K562 (cell line): ENCODE measurements at regions not wholly inside any gene's neighbourhood (a gene's known extent, or its start where the extent isn't known, plus 50 kb on each side); places are given as distances from the start of the nearest gene placed in this dataset.

Experiments used
- ATAC-seq: fragments of 200-7000 bp; cut with Tn5 transposase; 3 replicates; pipeline ENCODE4 v1.9.1; 2020; ENCODE audit warnings: moderate library complexity
- BruUV-seq: library from RNA; stranded (reverse); fragments of 400-500 nt; replicated peaks from 2 replicates; lab custom pipeline; 2021; lab: Mats Ljungman, UMichigan
- CTCF ChIA-PET: fragments of 300-600 bp; formaldehyde crosslinking; extraction: SDS; loops from one replicate; lab custom pipeline; 2021; ENCODE audit warnings: low intra/inter-chr PET ratio; lab: Yijun Ruan, JAX
- POLR2A ChIA-PET: fragments of 300-600, 350-650 bp; sonication (Branson Sonifier 250); formaldehyde crosslinking; extraction: SDS; loops from one replicate; lab custom pipeline; 2021; ENCODE audit warnings: antibody characterized with exemption, inconsistent platforms; lab: Yijun Ruan, JAX
- DNase-seq, 4 experiments: peaks; one replicate each; pipeline versions ENCODE4 v3.0.0 to v3.0.0-alpha.2; 2011 to 2018; ENCODE audit warnings: low spot score in 3 of 4, mixed read lengths in 3 of 4; ENCODE audit errors: extremely low read depth in 1 of 4
- FAIRE-seq: peaks from 2 replicates; lab custom pipeline; 2011; peaks lifted over from hg19 to GRCh38; lab: Jason Lieb, UNC
- H2AFZ ChIP-seq: 2 replicates; pipeline ENCODE4 v1.6.0; 2011; ENCODE audit warnings: low read depth, low read length, control low read depth, inconsistent platforms
- H3K27ac ChIP-seq: fragments of 200-600 bp; 3 replicates; pipeline ENCODE4 v1.8.0; 2011; ENCODE audit warnings: low read depth, mild to moderate bottlenecking, control low read depth, inconsistent platforms, low read length, moderate library complexity, mixed read lengths; ENCODE audit errors: extremely low read depth
- H3K27me3 ChIP-seq, 2 experiments: fragments of 300-600 bp in 1 of 2; 2 replicates in 1 of 2; 3 replicates in 1 of 2; pipeline versions ENCODE4 v1.6.0 to v1.8.0; 2011; ENCODE audit warnings: inconsistent platforms in 2 of 2, low read length in 2 of 2, mild to moderate bottlenecking in 1 of 2, mixed read lengths in 1 of 2, moderate library complexity in 1 of 2; ENCODE audit not compliant: control insufficient read depth in 2 of 2, insufficient read depth in 2 of 2
- H3K36me3 ChIP-seq: fragments of 300-600 bp; 3 replicates; pipeline ENCODE4 v1.8.0; 2011; ENCODE audit warnings: mild to moderate bottlenecking, low read length, inconsistent platforms; ENCODE audit not compliant: control insufficient read depth, insufficient read depth
- H3K4me1 ChIP-seq, 2 experiments: fragments of 200-600 bp in 1 of 2; replicated peaks in 1 of 2; 2 replicates in 1 of 2; 3 replicates in 1 of 2; pipeline versions ENCODE4 v1.5.1 to v1.8.0; 2011; ENCODE audit warnings: inconsistent platforms in 2 of 2, low read length in 2 of 2, mild to moderate bottlenecking in 1 of 2, mixed read lengths in 1 of 2, moderate library complexity in 1 of 2; ENCODE audit not compliant: control insufficient read depth in 2 of 2, insufficient read depth in 2 of 2
- H3K4me2 ChIP-seq: 2 replicates; pipeline ENCODE4 v1.6.1; 2011; ENCODE audit warnings: low read length, control low read depth, inconsistent platforms, mixed read lengths; ENCODE audit not compliant: insufficient read depth
- H3K4me3 ChIP-seq: fragments of 200-600 bp; sonication (generic), shearing (Covaris generic); 2 replicates; pipeline ENCODE4 v1.5.1; 2016; ENCODE audit warnings: control low read depth, inconsistent platforms
- H3K79me2 ChIP-seq: fragments of 200-600 bp; 3 replicates; pipeline ENCODE4 v1.8.0; 2011; ENCODE audit warnings: low read length, inconsistent platforms; ENCODE audit not compliant: control insufficient read depth, insufficient read depth
- H3K9ac ChIP-seq, 2 experiments: 2 replicates each; pipeline versions ENCODE4 v1.6.0 to v1.6.1; 2011; ENCODE audit warnings: low read depth in 2 of 2, low read length in 2 of 2, control low read depth in 1 of 2, inconsistent platforms in 1 of 2, mild to moderate bottlenecking in 1 of 2, mixed read lengths in 1 of 2; ENCODE audit not compliant: insufficient read depth in 1 of 2
- H3K9me1 ChIP-seq: one replicate; pipeline ENCODE4 v1.6.0; 2011; ENCODE audit warnings: inconsistent platforms, mild to moderate bottlenecking, low read length, moderate library complexity; ENCODE audit not compliant: control insufficient read depth, insufficient read depth
- H3K9me3 ChIP-seq: replicated peaks from 2 replicates; pipeline ENCODE4 v1.5.1; 2011; ENCODE audit warnings: low read depth, low read length, inconsistent platforms; ENCODE audit not compliant: control insufficient read depth, insufficient read depth
- H4K20me1 ChIP-seq: replicated peaks from 2 replicates; pipeline ENCODE4 v1.6.1; 2011; ENCODE audit warnings: low read length, inconsistent platforms, mixed read lengths; ENCODE audit not compliant: control insufficient read depth, insufficient read depth
- BRF1 ChIP-seq: IDR thresholded peaks from 3 replicates; pipeline ENCODE4 v1.6.1; 2011; ENCODE audit warnings: borderline replicate concordance, mild to moderate bottlenecking; ENCODE audit not compliant: insufficient read length; ENCODE audit errors: extremely low read depth
- CBX2 ChIP-seq: fragments of 200-600 bp; sonication (generic); IDR thresholded peaks from one replicate; pipeline ENCODE4 v1.6.1; 2012; ENCODE audit warnings: mild to moderate bottlenecking, low read length, inconsistent platforms; ENCODE audit not compliant: insufficient read depth, poor library complexity, severe bottlenecking
- CXXC5 ChIP-seq: fragments of 250-450 bp; sonication (Bioruptor Pico); IDR thresholded peaks from 2 replicates; pipeline ENCODE4 v1.8.0; 2022; ENCODE audit warnings: inconsistent platforms, mild to moderate bottlenecking, moderate library complexity
- KLF16 ChIP-seq: IDR thresholded peaks from 2 replicates; pipeline ENCODE4 v1.6.1; 2016; ENCODE audit warnings: antibody characterized with exemption
- RBM14 ChIP-seq: fragments of 200-400 bp; formaldehyde crosslinking; IDR thresholded peaks from 2 replicates; pipeline ENCODE4 v1.6.1; 2018; ENCODE audit warnings: low read depth, mild to moderate bottlenecking, low read length, moderate library complexity, borderline replicate concordance; ENCODE audit not compliant: insufficient read depth
- RBM15 ChIP-seq: fragments of 200-400 bp; formaldehyde crosslinking; IDR thresholded peaks from 2 replicates; pipeline ENCODE4 v1.6.1; 2018; ENCODE audit warnings: mild to moderate bottlenecking, low read length, moderate library complexity; ENCODE audit not compliant: insufficient read depth
- SMARCE1 ChIP-seq: fragments of 450-650 bp; IDR thresholded peaks from 2 replicates; pipeline ENCODE4 v1.7.1; 2016; ENCODE audit warnings: mild to moderate bottlenecking
- SOX6 ChIP-seq: fragments of 450-650 bp; IDR thresholded peaks from 2 replicates; pipeline ENCODE4 v1.6.1; 2014; ENCODE audit warnings: mild to moderate bottlenecking
- TEAD2 ChIP-seq: fragments of 450-650 bp; IDR thresholded peaks from 2 replicates; pipeline ENCODE4 v1.6.1; 2016; ENCODE audit warnings: missing genetic modification characterization, control low read depth, missing compliant biosample characterization
- TOE1 ChIP-seq, 2 experiments: fragments of 450-650 bp in 1 of 2; sonication (generic) in 1 of 2; formaldehyde crosslinking in 1 of 2; IDR thresholded peaks; 2 replicates each; pipeline versions ENCODE4 v1.7.1 to v1.8.0; 2016 to 2022; ENCODE audit warnings: borderline replicate concordance in 2 of 2, mild to moderate bottlenecking in 2 of 2, antibody characterized with exemption in 1 of 2, inconsistent platforms in 1 of 2, low read depth in 1 of 2, missing genetic modification reagents in 1 of 2, moderate library complexity in 1 of 2
- YY1 ChIP-seq, 3 experiments: IDR thresholded peaks; 2 replicates each; pipeline ENCODE4 v1.6.1; 2011; ENCODE audit warnings: low read length in 2 of 3, mild to moderate bottlenecking in 2 of 3, moderate library complexity in 2 of 3, borderline replicate concordance in 1 of 3, control low read depth in 1 of 3, low read depth in 1 of 3; ENCODE audit not compliant: insufficient read depth in 3 of 3, insufficient replicate concordance in 2 of 3, control insufficient read depth in 1 of 3, insufficient read length in 1 of 3; ENCODE audit errors: extremely low read depth in 1 of 3
- ZNF274 ChIP-seq: IDR thresholded peaks from 2 replicates; pipeline ENCODE4 v1.6.1; 2011; ENCODE audit warnings: low read depth, mild to moderate bottlenecking, low read length, moderate library complexity, borderline replicate concordance
- WGBS: fragments of 100-300 bp; shearing (Covaris generic); methylation state at CpG from one replicate; pipeline ENCODE4 v1.1.6; 2016; ENCODE audit warnings: low coverage, mixed read lengths; ENCODE audit not compliant: insufficient coverage; ENCODE audit errors: missing lambda C conversion rate; 5-methylcytosine and 5-hydroxymethylcytosine counted together
- in situ Hi-C: fragments of 300-500 bp; cut with MboI; formaldehyde crosslinking; loops from 4 replicates; pipeline ENCODE4 v1.15.0; 2018; ENCODE audit warnings: inconsistent platforms, mixed read lengths
- intact Hi-C: fragments of 100-400 bp; cut with micrococcal nuclease; formaldehyde crosslinking; loops from 2 replicates; pipeline ENCODE4 v1.14.2; 2022
- TF ChIP-seq, protein P1 (sequence below): sonication (generic); formaldehyde crosslinking; IDR thresholded peaks from 2 replicates; pipeline ENCODE4 v1.8.1; 2023; ENCODE audit warnings: mild to moderate bottlenecking, missing genetic modification reagents, moderate library complexity
- TF ChIP-seq, protein P2 (sequence below): fragments of 250-450 bp; sonication (Bioruptor Pico); IDR thresholded peaks from 2 replicates; pipeline ENCODE4 v1.4.0; 2020

DNA sequence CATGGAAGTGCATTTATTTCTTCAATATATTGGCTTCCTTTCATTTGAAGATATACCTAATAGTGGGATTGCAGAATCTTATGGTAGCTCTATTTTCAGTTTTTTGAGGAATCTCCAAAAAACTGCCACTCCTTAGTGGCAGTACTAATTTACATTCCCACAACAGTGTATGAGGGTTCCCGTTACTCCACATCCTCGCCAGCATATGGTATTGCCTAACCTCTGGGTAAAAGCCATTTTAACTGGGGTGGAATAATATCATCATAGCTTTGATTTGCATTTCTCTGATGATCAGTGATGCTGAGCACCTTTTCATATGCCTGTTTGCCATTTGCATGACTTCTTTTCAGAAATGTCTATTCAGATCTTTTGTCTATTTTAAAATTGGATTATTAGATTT is 471.9 kb upstream of the UBE2E3 start (continued):
- TF ChIP-seq YY1 (IDR thresholded peaks at IDR 0.05; ENCODE audit: borderline replicate concordance in 1 of 3, control insufficient read depth in 1 of 3, extremely low read depth in 1 of 3, insufficient read depth in 3 of 3, insufficient read length in 1 of 3, insufficient replicate concordance in 2 of 3, low read depth in 1 of 3, low read length in 2 of 3) (no peak), SOX6 (no peak), BRF1 (no peak), RBM15 (no peak)
- TF ChIP-seq, protein P1, sequence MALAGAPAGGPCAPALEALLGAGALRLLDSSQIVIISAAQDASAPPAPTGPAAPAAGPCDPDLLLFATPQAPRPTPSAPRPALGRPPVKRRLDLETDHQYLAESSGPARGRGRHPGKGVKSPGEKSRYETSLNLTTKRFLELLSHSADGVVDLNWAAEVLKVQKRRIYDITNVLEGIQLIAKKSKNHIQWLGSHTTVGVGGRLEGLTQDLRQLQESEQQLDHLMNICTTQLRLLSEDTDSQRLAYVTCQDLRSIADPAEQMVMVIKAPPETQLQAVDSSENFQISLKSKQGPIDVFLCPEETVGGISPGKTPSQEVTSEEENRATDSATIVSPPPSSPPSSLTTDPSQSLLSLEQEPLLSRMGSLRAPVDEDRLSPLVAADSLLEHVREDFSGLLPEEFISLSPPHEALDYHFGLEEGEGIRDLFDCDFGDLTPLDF (CRISPR knock-in tag), result no peak
- TF ChIP-seq, protein P2, sequence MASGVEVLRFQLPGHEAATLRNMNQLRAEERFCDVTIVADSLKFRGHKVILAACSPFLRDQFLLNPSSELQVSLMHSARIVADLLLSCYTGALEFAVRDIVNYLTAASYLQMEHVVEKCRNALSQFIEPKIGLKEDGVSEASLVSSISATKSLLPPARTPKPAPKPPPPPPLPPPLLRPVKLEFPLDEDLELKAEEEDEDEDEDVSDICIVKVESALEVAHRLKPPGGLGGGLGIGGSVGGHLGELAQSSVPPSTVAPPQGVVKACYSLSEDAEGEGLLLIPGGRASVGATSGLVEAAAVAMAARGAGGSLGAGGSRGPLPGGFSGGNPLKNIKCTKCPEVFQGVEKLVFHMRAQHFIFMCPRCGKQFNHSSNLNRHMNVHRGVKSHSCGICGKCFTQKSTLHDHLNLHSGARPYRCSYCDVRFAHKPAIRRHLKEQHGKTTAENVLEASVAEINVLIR, result no peak

DNA sequence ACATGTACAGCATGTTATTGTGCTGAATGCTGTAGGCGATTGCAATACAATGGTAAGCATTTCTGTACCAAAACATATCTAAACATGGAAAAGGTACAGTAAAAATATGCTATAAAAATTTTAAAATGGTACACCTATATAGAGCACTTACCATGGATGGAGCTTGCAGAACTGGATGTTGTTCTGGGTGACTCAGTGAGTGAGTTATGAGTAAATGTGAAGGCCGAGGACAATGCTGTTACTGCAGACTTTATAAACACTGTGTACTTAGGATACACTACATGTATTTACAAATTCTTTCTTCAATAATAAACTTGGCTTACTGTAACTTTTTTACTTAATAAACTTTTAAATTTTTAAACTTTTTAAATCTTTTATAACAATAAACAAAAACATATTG is 473.4 kb upstream of the UBE2E3 start:
- in situ Hi-C loops, result no loop called here
- no peak for TF ChIP-seq RBM14
- TF ChIP-seq TOE1 (IDR thresholded peaks at IDR 0.05; ENCODE audit: borderline replicate concordance), result no peak
- TF ChIP-seq TOE1 (CRISPR knock-in tag; IDR thresholded peaks at IDR 0.05; ENCODE audit: borderline replicate concordance, low read depth), result no peak
- no peak for TF ChIP-seq SMARCE1
- TF ChIP-seq KLF16, result no peak
- TF ChIP-seq CXXC5, result no peak
- TF ChIP-seq ZNF274, result no peak
- TF ChIP-seq TEAD2 (tag), result no peak
- TF ChIP-seq CBX2, result no peak

More for the DNA sequence above, 473.4 kb upstream of the UBE2E3 start:
- Histone ChIP-seq H3K4me1 (no peaks in the 10 kb centered on the region), H3K27me3 (no peaks in the 10 kb centered on the region), H3K9ac (no peak overlapping the region), H3K36me3 (no peaks in the 10 kb centered on the region), H3K79me2 (no peaks in the 10 kb centered on the region), H4K20me1 (no peaks in the 10 kb centered on the region), H2AFZ (no peak overlapping the region), H3K4me3 (no peak overlapping the region), H3K27ac (no peak overlapping the region), H3K9me3 (no peaks in the 10 kb centered on the region), H3K4me2 (no peak overlapping the region), H3K9me1 (no peaks in the 10 kb centered on the region)
- 0% methylated on average over 2 of the region's 2 CpGs for WGBS
- ATAC-seq (no peak), DNase-seq (no peak), FAIRE-seq (no peak)
- CTCF ChIA-PET, result no interaction called here
- POLR2A ChIA-PET, result no interaction called here
- intact Hi-C loops, result no loop called here
- no TSS peak for BruUV-seq
